ENCODE measurements at regions not wholly inside any gene's neighbourhood (a gene's known extent, or its start where the extent isn't known, plus 50 kb on each side); places are given as distances from the start of the nearest gene placed in this dataset.

DNA sequence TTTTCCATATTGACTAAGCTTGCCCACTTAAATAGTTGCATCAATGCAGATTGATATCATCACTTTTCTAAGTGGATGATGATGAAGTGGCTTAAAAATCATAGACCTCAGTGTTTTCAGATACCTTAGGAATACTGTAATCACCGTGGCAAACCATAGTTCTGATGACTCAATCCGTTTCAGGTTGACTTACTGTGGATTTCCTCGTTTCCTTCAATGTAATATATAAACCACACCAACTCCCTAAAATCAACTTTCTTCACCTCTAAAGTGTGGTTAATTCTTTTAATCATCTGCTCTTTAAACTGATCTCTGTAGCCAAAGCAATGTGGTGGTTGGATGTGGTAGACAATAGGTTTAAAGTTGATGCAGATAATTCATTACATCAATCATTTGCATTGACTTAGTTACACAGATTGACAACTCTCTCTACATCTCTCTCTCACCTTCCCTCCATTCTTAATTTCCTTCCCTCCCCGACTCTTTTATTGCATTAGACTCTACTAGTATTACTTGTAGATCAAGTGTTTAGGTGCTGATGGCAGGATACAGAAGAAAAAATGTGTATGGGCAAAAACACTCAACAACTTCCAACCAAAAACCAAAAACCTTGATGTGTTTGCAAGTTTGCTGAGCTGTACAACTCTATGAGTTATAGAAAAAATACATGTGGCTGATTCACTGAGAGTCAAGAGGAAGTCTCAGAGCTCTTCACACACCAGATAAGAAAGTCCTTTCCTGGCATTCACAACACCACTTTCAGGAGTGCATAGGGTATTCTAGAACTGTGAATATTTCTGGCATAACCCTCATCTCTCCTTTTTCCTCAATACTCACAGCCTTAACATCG lies 243.5 kb downstream of the NFKBIZ start:
- WGBS, 2 donors, result 86 to 92% methylated on average over 5 of the region's 5 CpGs
- H3K27ac ChIP-seq, result no peak overlapping the region
- no peaks in the 10 kb centered on the region for H3K36me3 ChIP-seq
- no peaks in the 10 kb centered on the region for H3K27me3 ChIP-seq
- TF ChIP-seq, protein P1, sequence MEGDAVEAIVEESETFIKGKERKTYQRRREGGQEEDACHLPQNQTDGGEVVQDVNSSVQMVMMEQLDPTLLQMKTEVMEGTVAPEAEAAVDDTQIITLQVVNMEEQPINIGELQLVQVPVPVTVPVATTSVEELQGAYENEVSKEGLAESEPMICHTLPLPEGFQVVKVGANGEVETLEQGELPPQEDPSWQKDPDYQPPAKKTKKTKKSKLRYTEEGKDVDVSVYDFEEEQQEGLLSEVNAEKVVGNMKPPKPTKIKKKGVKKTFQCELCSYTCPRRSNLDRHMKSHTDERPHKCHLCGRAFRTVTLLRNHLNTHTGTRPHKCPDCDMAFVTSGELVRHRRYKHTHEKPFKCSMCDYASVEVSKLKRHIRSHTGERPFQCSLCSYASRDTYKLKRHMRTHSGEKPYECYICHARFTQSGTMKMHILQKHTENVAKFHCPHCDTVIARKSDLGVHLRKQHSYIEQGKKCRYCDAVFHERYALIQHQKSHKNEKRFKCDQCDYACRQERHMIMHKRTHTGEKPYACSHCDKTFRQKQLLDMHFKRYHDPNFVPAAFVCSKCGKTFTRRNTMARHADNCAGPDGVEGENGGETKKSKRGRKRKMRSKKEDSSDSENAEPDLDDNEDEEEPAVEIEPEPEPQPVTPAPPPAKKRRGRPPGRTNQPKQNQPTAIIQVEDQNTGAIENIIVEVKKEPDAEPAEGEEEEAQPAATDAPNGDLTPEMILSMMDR (IDR thresholded peaks at IDR 0.05), result no peak
- peaks cover 0 to 17% (median 8%) of the 10 kb centered on the region in 9 donors for H3K4me1 ChIP-seq
- no peak for DNase-seq
- no peak for ATAC-seq
- H3K9me3 ChIP-seq, result no peaks in the 10 kb centered on the region
- H3K4me3 ChIP-seq, result no peak overlapping the region
- intact Hi-C loops (cut with DNase I), result no loop called here

DNA sequence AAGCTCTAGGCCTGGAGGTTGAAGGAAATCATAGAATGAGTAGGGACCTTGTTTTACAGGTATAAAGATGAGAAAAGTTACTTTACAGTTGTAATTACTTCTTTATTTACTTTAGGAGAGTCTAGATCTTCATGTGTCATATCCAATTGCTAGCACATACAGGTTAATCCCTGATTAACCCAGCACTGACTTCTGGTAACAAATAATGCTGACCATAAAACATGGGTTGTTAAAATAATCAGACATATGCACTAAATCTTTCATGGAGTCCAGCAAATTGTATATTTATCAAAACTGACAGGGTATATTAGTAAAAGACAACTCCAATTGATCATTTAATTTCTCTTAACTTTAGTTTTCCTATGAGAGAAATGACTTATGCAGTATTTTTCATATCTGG lies 245.2 kb downstream of the NFKBIZ start:
- peaks cover 0 to 22% (median 8%) of the 10 kb centered on the region in 9 donors for H3K4me1 ChIP-seq
- H3K4me3 ChIP-seq, result no peak overlapping the region
- no peaks in the 10 kb centered on the region for H3K36me3 ChIP-seq
- H3K27ac ChIP-seq, result no peak overlapping the region
- TF ChIP-seq, protein P1 (IDR thresholded peaks at IDR 0.05), result no peak
- no peak for ATAC-seq
- H3K9me3 ChIP-seq, result no peaks in the 10 kb centered on the region
- no peaks in the 10 kb centered on the region for H3K27me3 ChIP-seq
- DNase-seq, result no peak
- intact Hi-C loops (cut with DNase I), result no loop called here

DNA sequence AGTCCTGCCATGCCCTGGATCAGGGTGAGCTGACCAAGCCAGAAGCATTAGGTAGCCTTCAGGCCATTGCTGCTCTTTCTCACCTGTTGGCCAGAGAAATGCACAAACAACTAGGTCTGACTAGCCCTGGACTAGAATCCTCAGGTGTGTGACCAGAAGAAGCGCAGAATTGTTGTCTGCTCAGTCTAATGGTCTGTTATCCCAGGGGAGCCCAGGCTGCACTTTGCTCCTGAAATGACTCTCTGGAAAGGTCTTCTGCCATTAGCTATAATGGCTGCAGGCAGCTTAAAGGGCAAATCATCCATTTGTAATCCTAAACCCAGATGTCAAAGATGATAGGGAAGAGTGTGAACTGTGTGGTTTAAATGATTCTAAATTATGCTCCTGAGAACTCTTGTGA lies 246.1 kb downstream of the NFKBIZ start:
- Histone ChIP-seq H3K9me3 (no peaks in the 10 kb centered on the region), H3K27me3 (no peaks in the 10 kb centered on the region), H3K27ac (no peak overlapping the region), H3K4me1 (peaks cover 0 to 13% (median 6%) of the 10 kb centered on the region in 9 donors), H3K4me3 (no peak overlapping the region), H3K36me3 (no peaks in the 10 kb centered on the region)
- intact Hi-C loops (cut with DNase I), result no loop called here
- TF ChIP-seq, protein P1 (IDR thresholded peaks at IDR 0.05), result no peak
- ATAC-seq, result no peak
- WGBS, 2 donors, result 100% methylated on average over 1 of the region's 1 CpG
- no peak for DNase-seq

DNA sequence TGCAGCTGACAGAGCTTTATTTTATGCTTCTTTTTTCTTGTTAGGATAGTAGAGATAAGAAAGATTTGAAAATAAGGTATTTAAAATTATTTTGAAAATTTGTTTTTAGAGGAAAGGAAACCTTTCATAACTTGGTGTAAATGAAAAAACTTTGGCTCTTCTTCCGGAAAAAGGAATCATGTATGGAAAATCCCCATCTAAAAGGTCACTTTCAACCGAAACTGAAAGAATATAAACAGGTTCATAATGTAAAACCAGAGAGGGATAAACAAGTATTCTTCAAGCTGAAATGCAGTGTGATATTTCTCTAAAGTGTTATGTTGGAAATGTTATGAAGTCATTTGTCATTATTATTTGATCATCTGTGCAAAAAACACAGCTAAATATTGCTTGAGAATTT lies 246.8 kb downstream of the NFKBIZ start:
- H3K9me3 ChIP-seq, result no peaks in the 10 kb centered on the region
- no peak overlapping the region for H3K27ac ChIP-seq
- 73 to 80% methylated on average over 2 of the region's 2 CpGs for WGBS, 2 donors
- no peaks in the 10 kb centered on the region for H3K27me3 ChIP-seq
- ATAC-seq (no peak), DNase-seq (no peak)
- no peaks in the 10 kb centered on the region for H3K36me3 ChIP-seq
- peaks cover 0 to 8% (median 0%) of the 10 kb centered on the region in 9 donors for H3K4me1 ChIP-seq
- intact Hi-C loops (cut with DNase I), result no loop called here
- H3K4me3 ChIP-seq, result no peak overlapping the region
- TF ChIP-seq, protein P1 (IDR thresholded peaks at IDR 0.05), result no peak
